KMS-11 (cell line): ENCODE measurements at regions not wholly inside any gene's neighbourhood (a gene's known extent, or its start where the extent isn't known, plus 50 kb on each side); places are given as distances from the start of the nearest gene placed in this dataset.

Source experiments
- H2AFZ ChIP-seq: fragments of 200-600 bp; sonication (generic); 2 replicates; pipeline ENCODE4 v1.6.1; 2016; ENCODE audit warnings: antibody characterized with exemption, mixed run types, low read depth
- H3K27ac ChIP-seq: fragments of 200-600 bp; sonication (generic); 2 replicates; pipeline ENCODE4 v1.6.1; 2016; ENCODE audit warnings: mild to moderate bottlenecking, mixed run types
- H3K27me3 ChIP-seq: fragments of 200-600 bp; sonication (generic); 2 replicates; pipeline ENCODE4 v1.6.1; 2017; ENCODE audit warnings: mild to moderate bottlenecking, low read depth, mixed run types, moderate library complexity; ENCODE audit not compliant: insufficient read depth
- H3K36me3 ChIP-seq: fragments of 200-600 bp; sonication (generic); 2 replicates; pipeline ENCODE4 v1.6.1; 2017; ENCODE audit warnings: mild to moderate bottlenecking, mixed run types; ENCODE audit not compliant: insufficient read depth
- H3K4me1 ChIP-seq: fragments of 200-600 bp; sonication (generic); 2 replicates; pipeline ENCODE4 v1.6.1; 2016; ENCODE audit warnings: mild to moderate bottlenecking, low read depth, mixed run types; ENCODE audit not compliant: poor library complexity, severe bottlenecking
- H3K4me2 ChIP-seq: fragments of 200-600 bp; sonication (generic); 2 replicates; pipeline ENCODE4 v1.7.0; 2016; ENCODE audit warnings: mild to moderate bottlenecking, mixed run types
- H3K4me3 ChIP-seq: fragments of 200-600 bp; sonication (generic); IDR thresholded peaks from 2 replicates; pipeline ENCODE4 v1.6.1; 2017; ENCODE audit warnings: low read depth, low read length, mixed read lengths; ENCODE audit not compliant: insufficient read depth
- H3K79me2 ChIP-seq: fragments of 200-600 bp; sonication (generic); 2 replicates; pipeline ENCODE4 v1.6.1; 2016; ENCODE audit warnings: low read depth, mixed run types; ENCODE audit not compliant: insufficient read depth
- H3K9ac ChIP-seq: fragments of 200-600 bp; sonication (generic); 2 replicates; pipeline ENCODE4 v1.6.1; 2016; ENCODE audit warnings: mild to moderate bottlenecking, mixed run types
- H4K20me1 ChIP-seq: fragments of 200-600 bp; sonication (generic); 2 replicates; pipeline ENCODE4 v1.6.1; 2016; ENCODE audit warnings: mild to moderate bottlenecking, mixed run types; ENCODE audit not compliant: insufficient read depth
- CTCF ChIP-seq: fragments of 200-600 bp; sonication (generic); conservative IDR thresholded peaks from 2 replicates; pipeline ENCODE4 v1.6.1; 2017; ENCODE audit warnings: low read depth, mild to moderate bottlenecking, antibody characterized with exemption, low read length, moderate library complexity, mixed read lengths

GRCh38 chr4:138655286-138655685 lies 360.3 kb upstream of the NOCT start:
- H3K27me3 ChIP-seq, result no peaks in the 10 kb centered on the region
- no peak overlapping the region for H2AFZ ChIP-seq
- no peak for TF ChIP-seq CTCF
- H3K4me3 ChIP-seq, result no peak overlapping the region
- no peaks in the 10 kb centered on the region for H3K36me3 ChIP-seq
- H3K4me1 ChIP-seq, result no peaks in the 10 kb centered on the region
- no peak overlapping the region for H3K4me2 ChIP-seq
- no peak overlapping the region for H3K9ac ChIP-seq
- H3K79me2 ChIP-seq, result no peaks in the 10 kb centered on the region
- H3K27ac ChIP-seq, result no peak overlapping the region
- H4K20me1 ChIP-seq, result no peaks in the 10 kb centered on the region

- Histone ChIP-seq H3K4me2 (no peak overlapping the region), H3K4me3 (no peak overlapping the region), H3K79me2 (no peaks in the 10 kb centered on the region), H3K9ac (no peak overlapping the region), H2AFZ (no peak overlapping the region), H4K20me1 (no peaks in the 10 kb centered on the region), H3K27ac (no peak overlapping the region), H3K4me1 (no peaks in the 10 kb centered on the region), H3K27me3 (no peaks in the 10 kb centered on the region), H3K36me3 (no peaks in the 10 kb centered on the region)
- TF ChIP-seq CTCF, result no peak
Measured at GRCh38 chr4:138650929-138651448, 364.6 kb upstream of the NOCT start.

GRCh38 chr4:138650495-138650894 lies 365.1 kb upstream of the NOCT start:
- Histone ChIP-seq H3K9ac (no peak overlapping the region), H2AFZ (no peak overlapping the region), H3K79me2 (no peaks in the 10 kb centered on the region), H3K27me3 (no peaks in the 10 kb centered on the region), H3K4me2 (no peak overlapping the region), H4K20me1 (no peaks in the 10 kb centered on the region), H3K4me1 (no peaks in the 10 kb centered on the region), H3K36me3 (no peaks in the 10 kb centered on the region), H3K4me3 (no peak overlapping the region), H3K27ac (no peak overlapping the region)
- TF ChIP-seq CTCF, result no peak

GRCh38 chr4:138647433-138647832 lies 368.1 kb upstream of the NOCT start:
- H3K27me3 ChIP-seq, result no peaks in the 10 kb centered on the region
- no peaks in the 10 kb centered on the region for H3K4me1 ChIP-seq
- no peak overlapping the region for H3K9ac ChIP-seq
- no peaks in the 10 kb centered on the region for H3K79me2 ChIP-seq
- H4K20me1 ChIP-seq, result no peaks in the 10 kb centered on the region
- H3K36me3 ChIP-seq, result no peaks in the 10 kb centered on the region
- no peak for TF ChIP-seq CTCF
- no peak overlapping the region for H2AFZ ChIP-seq
- no peak overlapping the region for H3K27ac ChIP-seq
- H3K4me2 ChIP-seq, result no peak overlapping the region
- no peak overlapping the region for H3K4me3 ChIP-seq
